ENCODE measurements at regions not wholly inside any gene's neighbourhood (a gene's known extent, or its start where the extent isn't known, plus 50 kb on each side); places are given as distances from the start of the nearest gene placed in this dataset.
"Not testable (repeated sequence)": the region's sequence is repeated elsewhere in the genome, so short reads cannot be mapped to it uniquely, and the experiment has no call there.

DNA sequence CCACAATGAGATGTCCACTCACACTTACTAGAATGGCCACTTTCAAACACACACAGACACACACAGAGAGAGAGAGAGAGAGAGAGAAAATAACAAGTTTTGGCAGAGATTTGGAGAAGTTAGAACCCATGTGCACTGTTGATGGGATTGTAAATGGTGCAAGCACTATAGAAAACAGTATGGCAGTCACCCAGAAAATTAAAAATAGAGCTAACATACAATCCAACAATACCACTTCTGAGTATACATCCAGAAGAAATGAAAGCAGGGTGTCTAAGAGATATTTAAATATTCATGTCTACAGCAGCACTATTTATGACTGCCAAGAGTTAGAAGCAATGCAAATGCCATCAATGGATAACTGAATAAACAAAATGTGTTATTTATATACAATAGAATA is 359.9 kb upstream of the COX7C start:
- Histone ChIP-seq H3K4me1 (ENCODE audit: insufficient read depth, low read length) (no peaks in the 10 kb centered on the region), H4K20me1 (ENCODE audit: insufficient read depth, low read length) (no peaks in the 10 kb centered on the region), H2AFZ (ENCODE audit: low read length) (no peak overlapping the region), H3K4me2 (ENCODE audit: insufficient read depth, low read length) (no peak overlapping the region), H3K36me3 (ENCODE audit: insufficient read depth, low read length) (no peaks in the 10 kb centered on the region), H3K9me3 (ENCODE audit: low read depth, low read length) (peaks cover 3% of the 10 kb centered on the region), H3K27me3 (ENCODE audit: insufficient read depth, low read length) (no peaks in the 10 kb centered on the region), H3K79me2 (ENCODE audit: insufficient read depth, low read length) (no peaks in the 10 kb centered on the region), H3K4me3 (ENCODE audit: insufficient read depth, low read length) (no peak overlapping the region), H3K27ac (ENCODE audit: low read depth, low read length) (no peak overlapping the region)
- no peak for DNase-seq (ENCODE audit: insufficient read length, low spot score, missing footprints)
- TF ChIP-seq, protein P1, sequence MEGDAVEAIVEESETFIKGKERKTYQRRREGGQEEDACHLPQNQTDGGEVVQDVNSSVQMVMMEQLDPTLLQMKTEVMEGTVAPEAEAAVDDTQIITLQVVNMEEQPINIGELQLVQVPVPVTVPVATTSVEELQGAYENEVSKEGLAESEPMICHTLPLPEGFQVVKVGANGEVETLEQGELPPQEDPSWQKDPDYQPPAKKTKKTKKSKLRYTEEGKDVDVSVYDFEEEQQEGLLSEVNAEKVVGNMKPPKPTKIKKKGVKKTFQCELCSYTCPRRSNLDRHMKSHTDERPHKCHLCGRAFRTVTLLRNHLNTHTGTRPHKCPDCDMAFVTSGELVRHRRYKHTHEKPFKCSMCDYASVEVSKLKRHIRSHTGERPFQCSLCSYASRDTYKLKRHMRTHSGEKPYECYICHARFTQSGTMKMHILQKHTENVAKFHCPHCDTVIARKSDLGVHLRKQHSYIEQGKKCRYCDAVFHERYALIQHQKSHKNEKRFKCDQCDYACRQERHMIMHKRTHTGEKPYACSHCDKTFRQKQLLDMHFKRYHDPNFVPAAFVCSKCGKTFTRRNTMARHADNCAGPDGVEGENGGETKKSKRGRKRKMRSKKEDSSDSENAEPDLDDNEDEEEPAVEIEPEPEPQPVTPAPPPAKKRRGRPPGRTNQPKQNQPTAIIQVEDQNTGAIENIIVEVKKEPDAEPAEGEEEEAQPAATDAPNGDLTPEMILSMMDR (IDR thresholded peaks at IDR 0.05; ENCODE audit: extremely low read depth, low read depth, low read length) = no peak

DNA sequence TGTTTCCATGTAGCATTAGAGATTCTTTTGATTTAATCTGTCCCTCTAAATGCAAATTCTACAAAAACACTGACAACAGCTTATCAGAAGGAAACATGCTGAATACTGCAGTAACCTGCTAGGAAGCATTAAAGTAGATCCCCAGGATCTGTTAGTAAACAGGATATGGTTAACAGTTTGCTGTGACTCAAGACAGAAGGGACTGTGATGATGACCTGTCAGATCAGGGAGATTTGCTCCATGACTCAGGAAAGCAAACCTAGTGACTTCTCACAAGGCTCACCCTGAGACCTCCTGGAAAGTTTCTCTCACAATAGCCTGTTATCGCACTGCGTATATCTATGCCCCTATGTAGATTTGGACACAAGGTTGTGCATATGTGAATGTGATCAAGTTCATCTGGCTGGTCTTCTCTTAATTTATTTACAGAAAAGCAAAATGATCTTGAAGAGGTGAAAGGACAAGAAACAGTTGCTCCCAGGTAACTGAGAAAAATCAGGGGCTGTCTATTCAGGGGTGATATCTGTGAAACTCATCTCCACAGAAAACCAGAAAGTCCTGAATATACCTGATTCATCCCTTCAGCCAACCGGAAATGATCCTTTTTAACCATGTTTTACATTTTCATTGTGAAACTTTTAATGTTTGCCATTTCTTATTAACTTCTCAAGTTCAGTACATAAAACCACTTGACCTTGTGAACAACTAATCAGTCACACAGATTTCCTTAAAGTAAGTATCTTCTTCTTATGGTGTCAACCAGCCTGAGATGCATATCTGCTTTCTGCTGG is 333.1 kb upstream of the COX7C start:
- H3K9me3 ChIP-seq (ENCODE audit: low read depth, low read length); H3K4me1 ChIP-seq (ENCODE audit: insufficient read depth, low read length); H3K36me3 ChIP-seq (ENCODE audit: insufficient read depth, low read length); H2AFZ ChIP-seq (ENCODE audit: low read length); H3K27ac ChIP-seq (ENCODE audit: low read depth, low read length); DNase-seq (ENCODE audit: insufficient read length, low spot score, missing footprints); H3K27me3 ChIP-seq (ENCODE audit: insufficient read depth, low read length); H3K4me2 ChIP-seq (ENCODE audit: insufficient read depth, low read length); H3K4me3 ChIP-seq (ENCODE audit: insufficient read depth, low read length); H3K79me2 ChIP-seq (ENCODE audit: insufficient read depth, low read length); H4K20me1 ChIP-seq (ENCODE audit: insufficient read depth, low read length): not testable (repeated sequence)

DNA sequence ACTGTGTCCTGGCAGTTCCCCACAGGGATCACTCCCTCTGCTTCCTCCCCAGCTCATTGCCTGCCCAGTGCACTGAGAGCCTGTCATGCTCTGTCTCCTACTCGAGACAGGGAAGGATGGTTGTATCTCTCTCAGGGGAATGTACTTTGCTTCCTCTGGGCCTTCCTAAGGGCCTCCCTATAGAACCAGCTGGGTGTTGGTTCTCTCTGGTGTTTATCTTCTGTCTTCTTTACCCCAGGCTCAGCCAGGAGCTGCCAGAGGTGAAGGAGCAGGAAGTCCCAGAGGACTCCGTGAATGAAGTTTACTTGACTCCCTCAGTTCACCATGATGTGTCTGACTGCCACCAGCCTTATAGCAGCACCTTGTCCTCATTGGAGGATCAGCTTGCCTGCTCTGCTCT is 330.3 kb upstream of the COX7C start:
- H2AFZ ChIP-seq (ENCODE audit: low read length); H4K20me1 ChIP-seq (ENCODE audit: insufficient read depth, low read length); H3K9me3 ChIP-seq (ENCODE audit: low read depth, low read length); DNase-seq (ENCODE audit: insufficient read length, low spot score, missing footprints); H3K27me3 ChIP-seq (ENCODE audit: insufficient read depth, low read length); H3K79me2 ChIP-seq (ENCODE audit: insufficient read depth, low read length); H3K4me1 ChIP-seq (ENCODE audit: insufficient read depth, low read length); H3K4me3 ChIP-seq (ENCODE audit: insufficient read depth, low read length); H3K27ac ChIP-seq (ENCODE audit: low read depth, low read length); H3K4me2 ChIP-seq (ENCODE audit: insufficient read depth, low read length); H3K36me3 ChIP-seq (ENCODE audit: insufficient read depth, low read length): not testable (repeated sequence)

DNA sequence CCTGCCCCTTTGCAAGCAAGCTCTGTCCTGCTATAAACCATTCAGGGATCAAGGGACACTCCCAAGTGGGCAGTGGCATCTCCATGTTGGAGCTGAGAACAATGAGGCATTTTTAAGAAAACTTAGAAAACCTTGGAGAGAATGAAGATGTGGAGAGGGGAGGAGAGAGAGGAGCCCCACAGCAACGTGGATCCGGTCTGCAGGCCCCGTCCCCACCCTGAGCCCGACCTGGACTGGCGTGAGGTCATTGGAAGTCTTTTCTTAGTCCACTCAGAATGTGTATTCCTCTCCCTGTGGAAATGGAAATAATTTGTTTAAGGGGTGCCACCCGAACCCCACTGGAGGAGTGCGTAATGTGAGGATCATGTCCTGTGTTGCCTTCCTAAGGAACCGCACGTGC is 328.0 kb upstream of the COX7C start:
- H3K27me3 ChIP-seq (ENCODE audit: insufficient read depth, low read length); H2AFZ ChIP-seq (ENCODE audit: low read length); DNase-seq (ENCODE audit: insufficient read length, low spot score, missing footprints); H3K4me1 ChIP-seq (ENCODE audit: insufficient read depth, low read length); H3K27ac ChIP-seq (ENCODE audit: low read depth, low read length); H4K20me1 ChIP-seq (ENCODE audit: insufficient read depth, low read length); H3K79me2 ChIP-seq (ENCODE audit: insufficient read depth, low read length); H3K36me3 ChIP-seq (ENCODE audit: insufficient read depth, low read length); H3K4me2 ChIP-seq (ENCODE audit: insufficient read depth, low read length); H3K4me3 ChIP-seq (ENCODE audit: insufficient read depth, low read length); H3K9me3 ChIP-seq (ENCODE audit: low read depth, low read length): not testable (repeated sequence)

DNA sequence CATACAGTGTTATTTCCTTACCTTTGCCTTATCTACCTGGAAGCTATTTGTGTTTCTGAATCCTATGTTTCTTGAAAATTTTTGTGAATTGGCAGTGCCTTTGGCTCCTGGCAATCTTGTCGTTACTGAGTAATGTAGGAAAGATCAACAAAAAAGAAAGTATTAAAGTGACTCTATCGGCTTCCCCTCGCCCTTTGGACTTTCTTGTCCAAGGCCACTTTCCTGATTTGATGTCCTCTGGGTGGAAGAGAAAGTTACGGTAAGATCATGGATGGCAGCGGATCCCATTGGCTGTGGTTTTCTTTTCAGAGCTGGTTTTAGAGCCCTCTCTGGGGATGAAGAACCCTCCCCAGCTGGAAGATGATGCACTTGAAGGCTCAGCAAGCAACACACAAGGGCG is 324.9 kb upstream of the COX7C start:
- not testable (repeated sequence) for DNase-seq (ENCODE audit: insufficient read length, low spot score, missing footprints); H3K36me3 ChIP-seq (ENCODE audit: insufficient read depth, low read length); H3K27ac ChIP-seq (ENCODE audit: low read depth, low read length); H4K20me1 ChIP-seq (ENCODE audit: insufficient read depth, low read length); H3K4me2 ChIP-seq (ENCODE audit: insufficient read depth, low read length); H3K4me1 ChIP-seq (ENCODE audit: insufficient read depth, low read length); H3K27me3 ChIP-seq (ENCODE audit: insufficient read depth, low read length); H2AFZ ChIP-seq (ENCODE audit: low read length); H3K79me2 ChIP-seq (ENCODE audit: insufficient read depth, low read length); H3K4me3 ChIP-seq (ENCODE audit: insufficient read depth, low read length); H3K9me3 ChIP-seq (ENCODE audit: low read depth, low read length)

DNA sequence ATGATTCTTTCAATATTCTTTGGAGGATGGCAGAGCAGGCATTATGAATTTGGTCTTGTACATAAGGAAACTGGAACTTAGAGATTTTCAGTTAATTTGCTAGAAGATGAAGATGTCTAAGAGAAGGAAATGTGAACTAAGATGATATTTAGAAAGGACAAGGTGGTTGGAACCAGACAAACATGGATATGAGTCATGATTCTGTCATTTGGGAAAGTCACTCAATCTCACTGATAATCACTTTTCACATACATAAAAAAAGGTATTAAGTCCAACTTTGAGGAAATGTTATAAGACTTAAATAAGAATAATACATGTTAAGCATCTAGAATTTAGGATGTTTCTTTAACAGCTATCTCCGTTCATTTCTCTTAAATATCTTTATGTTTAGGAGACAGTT is 315.1 kb upstream of the COX7C start:
- H3K4me3 ChIP-seq (ENCODE audit: insufficient read depth, low read length); H3K27ac ChIP-seq (ENCODE audit: low read depth, low read length); H2AFZ ChIP-seq (ENCODE audit: low read length); DNase-seq (ENCODE audit: insufficient read length, low spot score, missing footprints); H3K36me3 ChIP-seq (ENCODE audit: insufficient read depth, low read length); H3K4me2 ChIP-seq (ENCODE audit: insufficient read depth, low read length); H3K27me3 ChIP-seq (ENCODE audit: insufficient read depth, low read length); H3K4me1 ChIP-seq (ENCODE audit: insufficient read depth, low read length); H4K20me1 ChIP-seq (ENCODE audit: insufficient read depth, low read length); H3K9me3 ChIP-seq (ENCODE audit: low read depth, low read length); H3K79me2 ChIP-seq (ENCODE audit: insufficient read depth, low read length): not testable (repeated sequence)
